Thyroid gland (tissue), 4 donors: ENCODE measurements at regions not wholly inside any gene's neighbourhood (a gene's known extent, or its start where the extent isn't known, plus 50 kb on each side); places are given as distances from the start of the nearest gene placed in this dataset.
"Not testable (repeated sequence)": the region's sequence is repeated elsewhere in the genome, so short reads cannot be mapped to it uniquely, and the experiment has no call there.

ENCODE experiments used
- CTCF ChIP-seq, 6 experiments: fragments of 200-600 bp in 3 of 6; fragments of 450-650 bp in 3 of 6; sonication (generic) in 3 of 6; IDR thresholded peaks; one replicate each; pipeline ENCODE4 v1.5.1; 2016 to 2019; ENCODE audit warnings: antibody characterized with exemption in 6 of 6, mild to moderate bottlenecking in 2 of 6, inconsistent platforms in 1 of 6, moderate library complexity in 1 of 6
- POLR2A ChIP-seq, 2 donors: fragments of 450-650 bp; IDR thresholded peaks; one replicate each; pipeline ENCODE4 v1.6.1; 2017; ENCODE audit warnings: antibody characterized with exemption in 2 of 2, mild to moderate bottlenecking in 2 of 2, moderate library complexity in 1 of 2

GRCh38 chr1:149285638-149286037 is 182.3 kb upstream of the NBPF9 start:
- not testable (repeated sequence) for TF ChIP-seq CTCF, POLR2A (IDR thresholded peaks at IDR 0.05)
